CD4-positive, alpha-beta T cell treated with Interleukin-6 at 100 ng/mL for 8 hours (primary cell): ENCODE measurements at regions not wholly inside any gene's neighbourhood (a gene's known extent, or its start where the extent isn't known, plus 50 kb on each side); places are given as distances from the start of the nearest gene placed in this dataset.
"Not testable (repeated sequence)": the region's sequence is repeated elsewhere in the genome, so short reads cannot be mapped to it uniquely, and the experiment has no call there.

Experiments
- DNase-seq: peaks from one replicate; pipeline ENCODE4 v3.0.0-alpha.2; 2020; ENCODE audit warnings: mixed read lengths, low spot score

DNA sequence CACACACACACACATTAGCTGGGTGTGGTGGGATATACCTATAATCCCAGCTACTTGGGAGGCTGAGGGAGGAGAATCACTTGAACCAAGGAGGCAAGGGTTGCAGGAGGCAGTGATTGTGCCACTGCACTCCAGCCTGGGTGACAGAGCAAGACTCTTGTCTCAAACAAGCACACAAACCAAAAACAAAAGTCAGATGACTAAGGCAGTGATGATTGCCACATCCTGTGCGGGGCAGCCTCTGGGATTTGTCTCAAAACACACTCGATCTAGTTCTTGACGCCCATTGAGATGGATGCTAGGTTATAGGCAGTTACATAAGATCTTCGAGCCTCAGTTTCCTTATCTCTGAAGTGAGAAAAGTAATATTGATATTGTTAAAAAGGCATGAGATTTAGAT lies 57.8 kb upstream of the NBPF8 start:
- DNase-seq: peak; percentile 81

DNA sequence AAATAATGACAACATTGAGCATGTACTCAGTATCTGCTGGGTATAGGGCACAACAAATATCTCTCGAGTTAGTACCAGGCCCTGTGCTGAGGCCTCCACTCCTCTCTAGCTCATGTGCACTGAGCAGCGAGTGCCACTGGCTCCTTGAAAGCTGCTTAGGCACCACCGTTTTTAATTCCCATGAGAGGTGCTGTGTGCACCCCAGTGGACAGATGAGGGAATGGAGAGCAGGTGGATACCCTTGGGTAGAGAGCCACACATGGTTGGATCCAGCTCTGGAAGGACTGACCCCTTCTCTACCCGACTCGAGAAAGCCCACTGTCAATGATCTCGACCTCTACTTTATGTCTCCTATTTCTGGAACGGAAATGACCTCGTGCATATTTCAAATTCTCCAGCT lies 58.7 kb upstream of the NBPF8 start:
- not testable (repeated sequence) for DNase-seq

- DNase-seq: peak; percentile 50
Measured at GRCh38 chr1:120354618-120355184, 60.1 kb upstream of the NBPF8 start.

GRCh38 chr1:120342231-120343073 lies 72.4 kb upstream of the NBPF8 start:
- not testable (repeated sequence) for DNase-seq

- peak; percentile 1 for DNase-seq
Measured at GRCh38 chr1:120341756-120342155, 73.1 kb upstream of the NBPF8 start.

DNA sequence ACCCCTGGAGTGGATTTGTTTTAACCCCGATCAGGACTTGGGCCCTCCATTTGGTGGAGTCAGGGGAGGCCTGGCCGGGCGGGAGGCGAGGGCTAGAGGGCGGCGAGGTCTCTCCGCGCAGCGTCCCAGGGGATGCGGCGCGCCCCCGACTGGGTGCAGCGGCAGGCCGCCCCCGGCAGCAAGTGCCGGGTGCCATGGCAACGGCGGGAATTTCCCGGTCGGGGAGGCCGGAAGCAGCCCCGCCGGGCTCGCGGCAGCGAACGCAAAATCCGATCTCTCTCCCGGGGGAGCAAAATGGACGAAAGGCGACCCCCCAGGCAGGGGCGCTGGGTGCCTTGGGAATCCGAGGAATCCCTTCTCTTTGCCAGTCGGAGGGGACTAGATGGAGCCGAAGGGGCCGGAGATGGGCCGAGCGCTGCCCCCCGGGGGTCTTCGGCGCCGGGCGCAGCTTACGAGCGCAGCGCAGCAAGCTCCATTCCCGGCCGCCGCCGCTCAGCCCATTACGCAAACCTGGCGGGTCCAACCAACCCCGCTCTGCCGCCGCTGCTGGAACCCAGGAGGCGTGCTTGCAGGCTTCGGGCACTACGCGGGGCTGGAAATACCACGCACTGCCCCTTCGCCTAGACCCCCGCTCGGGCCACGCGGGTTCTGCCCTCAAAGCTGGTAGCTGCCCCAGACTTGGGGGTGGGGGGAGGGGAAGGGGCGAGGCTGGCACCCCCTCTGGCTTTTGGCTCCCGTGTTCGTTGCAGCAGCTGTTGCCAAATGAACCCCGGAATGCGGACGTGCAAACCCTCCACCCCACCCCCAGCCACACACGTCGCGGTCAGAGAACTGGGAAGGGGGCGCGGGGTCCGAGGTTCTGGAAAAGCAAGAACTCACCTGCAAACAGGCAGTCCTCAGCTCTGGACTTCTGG lies 73.7 kb upstream of the NBPF8 start:
- DNase-seq: not testable (repeated sequence)

- not testable (repeated sequence) for DNase-seq
Measured at GRCh38 chr1:120315738-120316137, 99.1 kb upstream of the NBPF8 start.

GRCh38 chr1:120311930-120312329 lies 102.9 kb upstream of the NBPF8 start:
- not testable (repeated sequence) for DNase-seq

GRCh38 chr1:120308940-120309578 lies 105.8 kb upstream of the NBPF8 start:
- not testable (repeated sequence) for DNase-seq

DNA sequence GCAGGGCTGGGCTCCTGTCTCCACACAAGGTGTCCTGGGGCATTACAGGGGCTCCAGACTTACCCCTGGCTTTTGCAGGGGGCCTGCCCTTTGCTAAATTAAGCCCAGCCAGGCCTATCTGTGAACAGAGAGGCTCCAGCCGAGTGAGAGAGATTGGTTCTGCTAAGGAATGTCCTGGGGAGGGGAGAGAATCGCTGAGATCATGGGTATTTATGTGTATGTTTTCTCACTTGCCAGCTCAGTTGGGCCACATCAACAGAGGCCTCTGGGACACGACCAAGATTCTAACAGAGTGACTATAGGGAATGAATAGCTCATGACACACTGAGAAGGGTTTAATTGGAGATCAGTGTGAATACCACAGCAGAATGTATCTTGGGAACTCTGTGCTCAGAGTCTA lies 109.8 kb upstream of the NBPF8 start:
- DNase-seq: not testable (repeated sequence)

- DNase-seq: not testable (repeated sequence)
Measured at GRCh38 chr1:120304341-120304740, 110.5 kb upstream of the NBPF8 start.

DNA sequence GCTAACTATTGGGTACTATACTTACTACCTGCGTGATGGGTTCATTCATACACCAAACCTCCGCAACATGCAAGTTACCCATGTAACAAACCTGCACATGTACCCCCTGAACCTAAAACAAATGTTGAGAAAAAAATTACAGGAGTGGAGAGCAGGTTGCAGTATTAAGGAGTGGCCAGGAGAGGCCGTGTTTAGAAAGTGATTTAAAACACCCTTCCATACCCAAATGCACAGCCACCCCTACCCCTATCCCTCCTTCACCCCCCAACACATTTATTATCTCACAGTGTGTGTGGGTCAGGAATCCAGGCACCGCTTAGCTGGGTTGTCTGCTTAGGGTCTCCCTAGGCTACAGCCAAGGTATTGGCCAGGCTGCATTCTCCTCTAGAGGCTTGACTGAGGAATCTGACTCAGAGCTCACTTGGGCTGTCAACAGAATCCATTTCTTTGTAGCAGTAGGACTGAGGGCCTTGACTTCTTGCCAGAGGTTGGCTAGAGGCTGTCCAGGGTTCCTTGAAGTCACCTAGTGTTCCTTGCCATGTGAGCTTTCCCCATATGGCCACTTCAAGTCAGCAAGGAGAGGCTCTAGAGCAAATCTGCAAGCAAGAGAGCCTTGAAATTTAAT lies 115.3 kb upstream of the NBPF8 start:
- not testable (repeated sequence) for DNase-seq

GRCh38 chr1:120298487-120298886 lies 116.3 kb upstream of the NBPF8 start:
- DNase-seq: not testable (repeated sequence)

GRCh38 chr1:120297345-120297953 lies 117.4 kb upstream of the NBPF8 start:
- DNase-seq: not testable (repeated sequence)

GRCh38 chr1:120290105-120290504 lies 113.8 kb upstream of the SEC22B start:
- not testable (repeated sequence) for DNase-seq

DNA sequence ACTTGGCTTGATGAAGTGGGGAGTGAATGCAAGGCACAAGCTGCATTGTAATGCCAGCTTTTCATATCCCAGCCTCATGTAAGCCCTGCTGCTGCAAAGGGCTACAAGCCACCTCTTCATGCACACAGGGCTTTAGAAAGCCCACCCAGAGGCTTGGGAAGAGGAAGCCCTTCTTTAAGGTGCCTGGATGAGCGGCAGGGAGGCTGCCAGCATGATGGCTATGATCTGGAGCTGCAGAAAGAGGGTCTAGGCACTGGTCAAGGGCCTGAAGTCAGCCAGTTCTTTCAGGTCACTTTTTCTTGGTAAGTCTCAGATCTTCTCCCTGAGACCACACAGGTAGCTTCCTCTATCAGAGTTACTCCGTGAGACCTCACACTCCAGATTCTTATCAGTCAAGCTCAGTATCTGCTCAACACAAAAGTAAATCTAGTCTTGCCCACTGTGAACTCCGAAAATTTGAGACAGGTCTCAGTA lies 113.3 kb upstream of the SEC22B start:
- DNase-seq: not testable (repeated sequence)

GRCh38 chr1:120288814-120289600 lies 112.7 kb upstream of the SEC22B start:
- not testable (repeated sequence) for DNase-seq

DNA sequence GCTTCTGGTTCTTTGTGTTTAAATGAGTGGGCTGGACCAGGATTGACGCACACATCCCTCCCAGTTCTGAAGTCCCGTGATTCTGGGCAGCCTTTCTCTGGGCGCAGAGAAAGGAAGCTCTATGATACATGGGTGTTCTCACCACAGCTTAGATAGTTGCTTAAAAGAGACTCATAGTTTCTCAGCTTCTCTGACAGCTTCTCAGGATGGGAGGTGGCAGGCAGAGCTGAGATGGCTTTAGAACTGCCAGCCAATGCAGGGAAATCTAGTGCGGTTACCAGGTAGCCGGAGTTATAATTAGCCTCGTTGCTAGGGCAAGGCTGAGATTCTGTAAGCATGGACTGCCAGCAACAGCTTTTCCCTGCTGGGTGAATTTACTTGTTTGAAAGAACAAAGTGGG lies 111.8 kb upstream of the SEC22B start:
- DNase-seq: not testable (repeated sequence)

GRCh38 chr1:120282744-120283464 lies 106.6 kb upstream of the SEC22B start:
- DNase-seq: not testable (repeated sequence)
